OCI-LY1 (cell line): ENCODE measurements at regions not wholly inside any gene's neighbourhood (a gene's known extent, or its start where the extent isn't known, plus 50 kb on each side); places are given as distances from the start of the nearest gene placed in this dataset.

Source experiments
- CTCF ChIP-seq: fragments of 200-600 bp; sonication (generic), shearing (Covaris generic); IDR thresholded peaks from 2 replicates; pipeline ENCODE4 v1.5.1; 2017; ENCODE audit warnings: mild to moderate bottlenecking, antibody characterized with exemption, low read length, moderate library complexity, mixed read lengths
- EZH2 ChIP-seq: fragments of 200-600 bp; sonication (generic), shearing (Covaris generic); IDR thresholded peaks from 2 replicates; pipeline ENCODE4 v1.8.0; 2017; ENCODE audit warnings: borderline replicate concordance, mixed run types, mild to moderate bottlenecking, antibody characterized with exemption, low read length, moderate library complexity, mixed read lengths

GRCh38 chr2:33672389-33672788 lies 73.3 kb upstream of the FAM98A start:
- TF ChIP-seq CTCF (no peak), EZH2 (no peak)
